Fibroblast of the conjunctiva (primary cell): ENCODE measurements at regions not wholly inside any gene's neighbourhood (a gene's known extent, or its start where the extent isn't known, plus 50 kb on each side); places are given as distances from the start of the nearest gene placed in this dataset.

Source experiments
- DNase-seq: peaks from one replicate; pipeline ENCODE4 v3.0.0-alpha.2; 2010; ENCODE audit warnings: low read depth

DNA sequence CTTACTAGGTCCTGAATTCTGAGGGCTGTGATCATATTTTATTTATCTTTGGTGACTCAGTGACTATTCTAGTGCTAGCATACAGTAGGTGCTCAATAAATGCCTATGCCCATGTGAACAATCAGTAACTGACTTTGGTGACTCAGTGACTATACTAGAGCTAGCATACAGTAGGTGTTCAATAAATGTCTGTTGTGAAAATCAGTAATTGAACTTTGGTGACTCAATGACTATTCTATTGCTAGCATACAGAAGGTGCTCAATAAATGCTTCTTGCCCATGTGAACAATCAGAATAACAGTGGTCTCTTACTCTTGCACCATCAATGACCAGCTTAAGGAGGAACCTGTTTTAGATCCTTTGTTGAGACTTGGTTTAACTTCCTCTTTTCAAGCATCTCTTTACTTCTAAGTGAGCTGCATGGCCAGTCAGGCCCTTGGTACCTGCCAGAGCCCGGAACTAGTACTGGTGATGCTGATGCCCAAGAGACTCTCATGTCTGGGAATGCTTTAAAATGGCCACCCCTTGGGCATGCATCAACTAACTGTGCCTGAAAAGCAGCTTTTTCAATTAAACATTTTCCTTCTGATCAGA lies 214.9 kb upstream of the SPRED2 start:
- no peak for DNase-seq

GRCh38 chr2:65640793-65641103 lies 208.3 kb upstream of the SPRED2 start:
- no peak for DNase-seq

DNA sequence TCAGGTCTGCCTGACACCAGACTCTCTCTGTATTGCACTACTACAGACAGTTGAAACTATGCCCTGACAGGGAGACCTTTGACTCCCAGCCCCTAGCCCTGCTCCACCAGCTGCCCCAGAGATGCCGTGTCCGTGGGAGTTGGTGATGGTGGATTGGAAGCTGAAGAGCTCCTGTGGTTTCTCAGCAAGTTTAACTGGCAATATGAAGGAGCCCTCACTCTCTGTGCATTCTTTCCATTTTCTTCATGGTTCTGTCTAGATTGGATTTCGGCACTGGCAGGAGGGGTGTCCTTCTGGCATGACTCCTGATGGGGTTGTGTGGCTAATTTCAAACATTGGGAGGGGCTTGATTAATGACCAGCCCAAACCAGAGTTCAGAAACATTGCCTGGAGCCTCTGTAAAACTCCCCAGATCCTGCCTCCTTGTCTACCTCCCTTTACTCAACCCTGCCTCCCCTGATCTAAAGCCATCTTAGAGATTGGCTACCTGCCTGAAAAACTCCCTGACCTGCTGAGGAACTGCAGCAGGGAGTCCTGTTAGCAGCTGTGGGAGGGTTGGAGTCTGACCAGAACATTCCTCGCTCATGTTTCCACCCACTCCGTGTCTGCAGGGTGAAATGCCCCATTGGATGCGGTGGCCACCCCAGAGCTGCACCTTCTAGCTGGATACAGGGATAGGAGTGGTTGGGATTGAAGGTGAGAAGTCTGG lies 206.9 kb upstream of the SPRED2 start:
- no peak for DNase-seq

GRCh38 chr2:65638443-65638842 lies 206.0 kb upstream of the SPRED2 start:
- DNase-seq, result no peak

GRCh38 chr2:65636813-65637483 lies 204.5 kb upstream of the SPRED2 start:
- no peak for DNase-seq

GRCh38 chr2:65636024-65636423 lies 203.6 kb upstream of the SPRED2 start:
- DNase-seq, result no peak

- no peak for DNase-seq
Measured at GRCh38 chr2:65634304-65634703, 201.9 kb upstream of the SPRED2 start.

DNA sequence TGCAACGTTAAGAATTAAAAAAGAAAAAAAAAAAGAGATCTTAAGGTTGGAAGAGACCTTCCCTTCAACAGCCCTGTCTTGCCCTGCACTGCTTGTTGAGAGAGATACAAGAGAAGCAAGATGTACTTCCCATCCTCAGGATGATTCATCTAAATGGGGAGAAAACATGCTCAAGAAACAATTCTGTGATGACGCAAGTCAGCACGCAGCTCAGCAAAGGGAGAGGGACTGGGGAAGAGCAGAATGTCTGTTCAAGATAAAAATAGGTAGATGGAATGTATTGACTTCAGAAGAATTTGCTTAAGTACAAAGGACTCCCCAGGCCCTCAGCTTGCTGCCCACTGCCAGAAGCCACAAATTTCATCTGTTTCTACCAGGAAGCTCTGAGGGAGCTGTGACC lies 198.2 kb upstream of the SPRED2 start:
- no peak for DNase-seq

GRCh38 chr2:65628156-65628555 lies 195.8 kb upstream of the SPRED2 start:
- no peak for DNase-seq

DNA sequence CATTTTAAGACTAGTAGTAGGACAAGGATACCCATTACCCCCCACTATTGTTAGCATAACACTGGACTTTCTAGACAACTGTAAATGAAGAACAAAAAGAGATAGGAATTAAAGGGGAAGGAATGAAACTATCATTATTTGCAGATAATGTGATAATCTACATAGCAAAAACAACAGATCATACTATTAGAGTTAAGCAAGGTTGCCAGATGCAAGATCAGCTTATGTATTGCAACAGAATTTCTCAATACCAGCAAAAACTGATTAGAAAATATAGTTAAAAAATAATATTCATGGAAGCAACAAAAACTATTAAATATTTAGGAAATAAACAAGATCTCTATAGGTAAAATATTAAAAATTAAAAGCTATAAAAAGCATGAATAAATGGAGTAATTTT lies 194.4 kb upstream of the SPRED2 start:
- DNase-seq, result no peak

GRCh38 chr2:65625982-65626381 lies 193.6 kb upstream of the SPRED2 start:
- no peak for DNase-seq

GRCh38 chr2:65622951-65623535 lies 190.6 kb upstream of the SPRED2 start:
- DNase-seq, result no peak

GRCh38 chr2:65622499-65622898 lies 190.1 kb upstream of the SPRED2 start:
- DNase-seq, result no peak

DNA sequence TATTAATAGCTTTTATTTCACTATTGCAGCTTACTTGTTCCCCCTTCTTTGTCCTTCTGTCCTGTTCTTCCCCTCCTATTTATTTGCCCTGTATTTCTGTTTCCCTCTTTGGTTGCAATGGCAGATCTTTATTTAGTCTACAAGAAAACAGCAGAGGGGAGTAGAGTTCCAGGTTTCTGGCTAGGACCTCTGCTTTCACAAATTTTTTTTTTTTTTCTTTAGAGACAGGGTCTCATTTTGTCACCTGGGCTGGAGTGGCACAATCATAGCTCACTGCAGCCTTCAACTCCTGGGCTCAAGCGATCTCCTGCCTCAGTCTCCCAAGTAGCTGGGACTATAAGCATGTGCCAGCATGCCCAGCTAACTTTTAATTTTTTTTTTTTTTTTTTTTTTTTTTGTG lies 188.1 kb upstream of the SPRED2 start:
- no peak for DNase-seq

DNA sequence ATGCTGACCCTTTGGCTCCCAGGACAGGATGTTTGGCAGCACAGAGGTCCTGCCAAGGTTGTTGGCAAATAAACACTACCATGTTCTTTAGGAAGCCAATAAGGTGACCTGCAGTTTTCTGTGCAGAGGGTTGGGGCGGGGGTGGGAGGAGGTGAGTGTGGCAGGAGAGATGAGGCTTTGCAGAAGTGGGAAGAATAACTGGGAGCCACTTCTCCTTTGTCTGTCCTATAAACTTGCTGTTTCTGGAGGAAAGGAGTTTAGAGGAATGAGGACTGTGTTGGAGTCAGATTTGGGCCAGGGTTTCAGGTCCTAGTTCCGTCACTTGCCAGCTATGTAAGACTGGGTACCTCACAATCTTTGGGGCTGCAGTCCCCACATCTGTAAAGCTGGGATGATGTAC lies 187.6 kb upstream of the SPRED2 start:
- DNase-seq, result no peak

DNA sequence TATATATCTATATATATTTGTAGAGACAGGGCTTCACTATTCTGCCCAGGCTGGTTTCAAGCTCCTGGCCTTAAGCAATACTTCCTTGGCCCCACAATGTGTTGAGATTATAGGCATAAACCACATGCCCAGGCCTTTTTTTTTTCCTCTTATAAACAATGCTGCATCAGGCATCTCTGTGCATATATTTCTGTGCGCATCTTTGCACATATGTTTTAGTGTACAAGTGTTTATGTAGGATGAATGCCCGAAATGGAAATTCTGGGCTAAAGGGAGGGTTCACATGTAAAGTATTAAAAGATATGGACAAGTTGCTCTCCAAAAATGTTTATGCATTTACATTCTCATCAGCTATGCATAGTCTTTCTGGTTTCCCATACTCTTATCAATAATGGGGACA lies 183.2 kb upstream of the SPRED2 start:
- DNase-seq, result peak; percentile 21

DNA sequence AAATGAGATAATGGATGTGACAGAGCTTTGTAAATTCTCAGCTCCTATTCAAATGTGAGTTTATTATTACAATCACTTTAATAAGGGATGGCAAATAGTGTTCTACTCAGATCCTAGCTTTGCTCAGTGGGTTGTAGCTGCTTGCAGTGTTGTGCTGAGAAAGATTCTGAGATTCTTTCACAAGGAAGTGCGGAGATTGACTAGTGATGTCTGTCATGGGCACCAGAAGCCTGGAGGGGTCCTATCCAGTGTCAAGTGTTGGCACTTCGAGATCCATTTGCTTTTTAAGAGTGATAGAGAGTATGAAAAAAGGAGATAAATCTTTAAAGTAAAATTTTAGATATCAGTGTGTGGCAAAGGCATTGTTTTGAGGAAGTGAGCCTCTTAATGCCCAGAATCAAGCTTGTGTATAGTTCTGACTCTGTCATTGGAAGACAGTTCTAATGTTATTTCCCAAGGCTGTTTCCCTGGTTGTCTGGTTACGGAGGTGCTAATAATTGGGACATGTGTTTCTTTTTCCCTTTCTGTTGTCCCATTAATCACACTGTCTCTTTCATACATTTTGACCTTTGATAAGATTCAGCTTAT lies 181.7 kb upstream of the SPRED2 start:
- no peak for DNase-seq

DNA sequence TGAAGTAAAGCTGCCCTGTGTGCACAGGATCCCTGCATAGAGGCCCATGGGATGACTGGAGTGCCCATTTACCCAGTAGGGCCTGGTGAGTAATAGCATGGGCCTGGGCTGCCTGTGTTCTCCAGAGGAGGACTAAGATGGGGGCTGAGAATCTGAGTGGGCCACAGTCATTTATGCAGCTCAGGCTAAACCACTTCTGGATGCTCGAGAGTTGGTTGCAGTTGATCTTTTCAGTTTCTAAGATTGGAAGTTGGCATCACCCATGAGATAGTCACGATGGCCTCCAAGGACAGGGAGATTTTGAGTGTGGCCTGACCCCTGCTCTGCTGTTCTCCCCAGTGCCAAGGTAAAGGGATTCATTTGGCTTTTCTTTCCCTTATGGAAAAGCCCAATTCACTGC lies 179.1 kb upstream of the SPRED2 start:
- DNase-seq, result no peak

DNA sequence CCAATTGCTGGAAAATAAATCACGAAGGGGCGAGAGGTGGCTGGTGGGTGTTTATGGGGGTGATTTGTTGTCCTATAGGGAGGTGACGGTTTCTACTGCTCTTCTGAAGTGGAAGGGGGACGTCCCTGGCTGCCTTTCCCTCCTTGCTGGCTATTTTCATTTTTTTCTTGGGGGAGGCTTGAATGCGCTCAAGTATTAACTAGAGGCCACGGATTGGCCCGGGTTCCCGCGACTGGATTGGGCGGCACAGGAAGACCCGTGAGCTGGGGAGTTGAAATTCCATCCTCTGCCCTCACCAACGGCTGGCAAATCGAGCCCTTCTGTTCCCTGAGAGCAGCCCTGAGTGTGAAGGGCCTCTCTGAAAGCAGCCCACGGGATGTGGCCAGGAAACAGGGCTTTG lies 176.5 kb upstream of the SPRED2 start:
- DNase-seq, result no peak

GRCh38 chr2:65608466-65608865 lies 176.1 kb upstream of the SPRED2 start:
- no peak for DNase-seq

DNA sequence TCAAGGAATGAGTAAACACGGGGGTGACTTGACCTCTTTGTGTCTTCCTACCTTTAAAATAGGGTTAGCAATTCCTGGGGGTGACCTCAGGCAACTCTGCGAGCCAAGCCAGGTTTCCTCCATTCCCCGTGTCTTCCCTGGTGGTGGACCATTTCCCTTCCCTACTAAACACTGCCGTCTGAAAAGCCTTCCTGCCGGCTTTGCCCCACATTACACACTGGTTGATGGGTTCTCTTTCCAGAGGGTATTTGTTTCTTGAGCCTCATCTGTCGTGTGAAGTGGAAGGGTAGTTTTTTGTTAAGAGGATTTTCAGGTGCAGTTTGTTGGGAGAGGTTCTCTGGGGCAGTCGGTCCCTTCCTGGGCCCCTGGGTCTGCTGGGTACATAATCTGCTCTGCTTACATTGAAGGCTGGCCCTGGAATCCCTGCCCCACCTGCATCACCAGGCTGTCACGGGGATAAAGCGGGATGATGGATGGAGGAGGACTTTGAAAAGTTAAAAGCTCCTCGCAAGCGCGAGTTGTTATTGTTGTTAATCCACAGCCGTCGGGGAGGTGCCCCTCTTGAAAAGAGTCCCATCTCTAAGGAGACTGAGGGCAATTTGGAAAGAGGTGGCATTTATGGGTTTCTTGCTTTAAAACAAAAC lies 175.4 kb upstream of the SPRED2 start:
- no peak for DNase-seq

DNA sequence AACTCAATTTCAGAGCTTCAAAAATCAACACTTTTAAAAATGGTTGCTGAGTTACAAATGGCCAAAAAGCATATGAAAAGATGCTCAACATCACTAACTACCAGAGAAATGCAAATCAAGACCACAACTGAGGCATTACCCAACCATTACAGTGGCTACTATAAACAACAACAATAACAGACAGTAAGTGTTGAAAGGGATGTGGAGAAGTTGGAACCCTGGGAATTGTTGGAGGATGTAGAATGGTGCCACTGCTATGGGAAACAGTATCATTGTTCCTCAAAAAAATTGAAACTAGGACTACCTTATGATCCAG lies 173.3 kb upstream of the SPRED2 start:
- no peak for DNase-seq
